HFF-Myc (cell line): ENCODE measurements at regions not wholly inside any gene's neighbourhood (a gene's known extent, or its start where the extent isn't known, plus 50 kb on each side); places are given as distances from the start of the nearest gene placed in this dataset.
A peak's percentile ranks its signal among the peaks of the same experiment; 100 is the strongest.

ENCODE experiments used
- DNase-seq: peaks from one replicate; pipeline ENCODE4 v3.0.0-alpha.2; 2011; ENCODE audit warnings: low read depth; ENCODE audit errors: extremely low read depth
- H3K4me3 ChIP-seq: replicated peaks from 2 replicates; pipeline ENCODE4 v1.5.1; 2011; ENCODE audit warnings: low read depth, mild to moderate bottlenecking, control low read depth, low read length
- TF ChIP-seq, protein P1 (sequence below): IDR thresholded peaks from 2 replicates; pipeline ENCODE4 v1.5.1; 2012; ENCODE audit warnings: mild to moderate bottlenecking, low read depth, low read length, control low read depth; ENCODE audit errors: missing control alignments

DNA sequence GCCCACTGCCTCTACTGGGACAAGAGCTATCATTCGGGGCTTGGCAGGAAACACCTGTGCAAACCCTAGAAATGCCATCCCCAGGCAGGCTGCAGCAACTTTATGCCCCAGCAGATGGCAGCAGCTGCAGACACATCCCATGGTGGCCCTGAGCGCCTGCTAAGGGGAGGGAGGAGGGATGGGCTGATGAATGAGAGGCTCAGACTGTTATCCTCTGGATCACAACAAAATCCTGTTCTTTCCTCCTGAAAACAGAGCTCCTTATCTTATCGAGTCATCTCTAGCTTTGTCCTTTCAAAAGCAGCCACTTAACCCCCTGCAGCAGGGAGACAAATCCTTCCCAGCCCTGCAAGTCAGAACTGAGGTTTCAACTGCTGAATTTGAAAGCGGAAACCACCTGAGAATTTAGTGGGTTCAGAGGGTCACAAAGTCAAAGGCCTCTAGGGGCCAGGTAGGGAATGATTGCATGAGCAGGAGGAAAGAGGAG lies 90.6 kb upstream of the PROK2 start:
- TF ChIP-seq, protein P1, sequence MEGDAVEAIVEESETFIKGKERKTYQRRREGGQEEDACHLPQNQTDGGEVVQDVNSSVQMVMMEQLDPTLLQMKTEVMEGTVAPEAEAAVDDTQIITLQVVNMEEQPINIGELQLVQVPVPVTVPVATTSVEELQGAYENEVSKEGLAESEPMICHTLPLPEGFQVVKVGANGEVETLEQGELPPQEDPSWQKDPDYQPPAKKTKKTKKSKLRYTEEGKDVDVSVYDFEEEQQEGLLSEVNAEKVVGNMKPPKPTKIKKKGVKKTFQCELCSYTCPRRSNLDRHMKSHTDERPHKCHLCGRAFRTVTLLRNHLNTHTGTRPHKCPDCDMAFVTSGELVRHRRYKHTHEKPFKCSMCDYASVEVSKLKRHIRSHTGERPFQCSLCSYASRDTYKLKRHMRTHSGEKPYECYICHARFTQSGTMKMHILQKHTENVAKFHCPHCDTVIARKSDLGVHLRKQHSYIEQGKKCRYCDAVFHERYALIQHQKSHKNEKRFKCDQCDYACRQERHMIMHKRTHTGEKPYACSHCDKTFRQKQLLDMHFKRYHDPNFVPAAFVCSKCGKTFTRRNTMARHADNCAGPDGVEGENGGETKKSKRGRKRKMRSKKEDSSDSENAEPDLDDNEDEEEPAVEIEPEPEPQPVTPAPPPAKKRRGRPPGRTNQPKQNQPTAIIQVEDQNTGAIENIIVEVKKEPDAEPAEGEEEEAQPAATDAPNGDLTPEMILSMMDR: peak; percentile 88
- H3K4me3 ChIP-seq: no peak overlapping the region
- peak; percentile 40 for DNase-seq

DNA sequence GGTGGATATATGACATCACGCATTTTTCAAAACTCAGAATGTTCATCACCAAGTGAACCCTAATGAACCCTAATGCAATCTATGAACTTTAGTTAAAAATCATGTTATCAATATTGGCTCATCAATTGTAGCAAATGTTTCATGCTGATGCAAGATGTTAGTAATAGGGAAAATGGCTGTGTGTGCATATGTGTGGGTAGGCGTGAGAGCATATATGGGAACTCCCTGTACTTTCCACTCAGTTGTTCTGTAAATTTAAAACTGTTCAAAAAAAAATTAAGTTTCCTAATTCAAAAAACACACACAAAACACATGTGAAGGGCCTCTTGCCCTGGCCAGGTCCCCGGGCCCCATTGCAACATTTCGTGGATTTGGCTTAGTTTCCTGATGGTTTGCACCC lies 89.7 kb upstream of the PROK2 start:
- H3K4me3 ChIP-seq: no peak overlapping the region
- TF ChIP-seq, protein P1: no peak
- no peak for DNase-seq

DNA sequence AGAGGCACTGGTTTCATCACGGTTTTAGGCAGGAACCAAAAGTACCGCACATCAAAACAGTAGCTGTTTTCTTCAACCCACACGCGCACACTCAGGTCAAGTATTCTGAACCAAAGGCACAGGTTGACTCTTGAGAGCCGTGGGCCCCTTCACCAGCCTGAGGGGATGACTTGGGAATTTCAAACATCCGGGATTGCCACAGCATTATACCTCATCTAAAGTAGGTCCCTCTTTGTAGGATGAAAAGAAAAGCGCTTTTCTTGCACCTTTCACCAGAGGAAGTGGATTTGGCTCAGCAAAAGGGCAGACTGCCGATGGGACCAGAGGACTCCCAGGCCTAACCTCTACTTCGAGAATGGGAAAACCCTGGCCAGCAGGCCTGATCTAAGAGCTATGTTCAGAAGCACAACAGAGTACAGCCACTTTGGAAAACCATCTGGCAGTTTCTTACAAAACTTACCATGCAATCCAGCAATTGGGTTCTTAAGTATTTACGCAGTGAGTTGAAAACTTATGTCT lies 88.2 kb upstream of the PROK2 start:
- TF ChIP-seq, protein P1: no peak
- DNase-seq: no peak

DNA sequence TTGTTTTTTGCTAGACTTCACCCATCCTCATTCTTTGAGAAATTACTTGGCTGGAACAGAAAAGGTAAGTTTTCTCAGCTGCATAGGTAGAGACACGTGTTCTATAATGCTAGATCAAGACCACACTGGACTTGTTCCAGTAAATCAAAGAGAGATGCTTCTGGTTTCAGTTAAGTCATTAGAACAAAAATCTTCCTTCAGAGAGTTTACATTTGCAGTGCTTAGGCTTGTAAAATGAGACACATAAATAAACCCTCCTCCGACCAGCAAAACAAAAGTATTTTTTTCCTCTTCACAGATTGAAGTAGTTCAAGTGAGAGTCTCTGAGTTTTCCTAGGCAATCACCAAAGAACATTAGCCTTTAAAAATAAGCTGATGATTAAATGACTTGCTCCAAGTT lies 87.3 kb upstream of the PROK2 start:
- no peak overlapping the region for H3K4me3 ChIP-seq
- TF ChIP-seq, protein P1: no peak
- DNase-seq: peak; percentile 16

More for the DNA sequence above, 88.2 kb upstream of the PROK2 start:
- H3K4me3 ChIP-seq: no peak overlapping the region

DNA sequence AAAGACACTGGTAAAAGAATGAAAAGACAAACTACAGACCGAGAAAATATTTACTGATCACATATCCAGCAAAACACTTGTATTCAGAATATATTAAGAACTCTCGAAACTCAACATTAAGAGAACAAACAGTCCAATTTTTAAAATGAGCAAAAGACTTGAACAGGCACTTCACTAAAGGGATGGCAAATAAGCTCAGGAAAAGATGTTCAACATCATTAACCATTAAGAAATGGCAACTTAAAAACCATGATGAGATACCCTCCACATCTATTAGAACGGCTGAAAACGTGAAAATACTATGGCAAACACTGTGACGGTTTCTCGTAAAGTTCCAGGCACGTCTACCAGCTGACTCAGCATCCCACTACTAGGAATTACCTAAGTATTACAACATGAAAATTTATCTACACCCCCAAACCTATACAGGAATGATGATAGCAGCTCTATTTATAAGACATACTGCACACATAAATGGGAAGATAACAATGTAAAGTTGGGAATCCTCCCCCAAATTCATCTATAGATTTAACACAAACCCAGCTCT lies 86.1 kb upstream of the PROK2 start:
- TF ChIP-seq, protein P1: no peak
- no peak for DNase-seq

DNA sequence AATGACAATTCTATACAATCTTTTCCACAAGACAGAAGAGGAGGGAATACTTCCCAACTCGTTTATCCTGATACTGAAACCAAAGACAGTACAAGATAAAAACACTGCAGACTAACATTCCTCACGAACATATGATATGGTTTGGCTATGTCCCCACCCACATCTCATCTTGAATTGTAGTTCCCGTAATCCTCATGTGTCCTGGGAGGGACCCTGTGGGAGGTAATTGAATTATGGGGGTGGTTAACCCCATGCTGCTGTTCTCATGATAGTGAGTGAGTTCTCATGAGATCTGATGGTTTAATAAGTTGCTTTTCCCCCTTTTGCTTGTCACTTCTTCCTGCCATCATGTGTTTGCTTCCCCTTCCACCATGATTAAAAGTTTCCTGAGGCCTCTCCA lies 83.9 kb upstream of the PROK2 start:
- no peak overlapping the region for H3K4me3 ChIP-seq
- TF ChIP-seq, protein P1: no peak
- no peak for DNase-seq

More for the DNA sequence above, 86.1 kb upstream of the PROK2 start:
- no peak overlapping the region for H3K4me3 ChIP-seq

DNA sequence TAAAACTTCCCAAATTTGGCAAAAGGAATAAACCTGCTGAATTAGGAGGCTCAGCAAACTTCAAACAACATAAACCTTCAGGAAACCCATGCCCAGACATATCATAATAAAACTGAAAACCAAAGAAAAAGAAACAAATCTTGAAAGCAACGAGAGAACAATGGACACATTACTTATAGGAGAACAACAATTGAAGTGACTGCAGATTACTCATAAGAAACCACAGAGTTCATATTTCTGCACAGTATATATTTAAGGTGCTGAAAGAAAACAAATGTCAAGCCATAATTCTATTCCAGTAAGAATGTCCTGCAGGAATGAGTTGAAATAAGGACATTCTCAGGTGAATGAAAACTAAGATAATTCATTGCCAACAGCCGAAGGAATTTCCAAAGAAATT lies 80.8 kb upstream of the PROK2 start:
- TF ChIP-seq, protein P1: no peak
- H3K4me3 ChIP-seq: no peak overlapping the region
- DNase-seq: no peak
